PC-3 (cell line): ENCODE measurements at regions not wholly inside any gene's neighbourhood (a gene's known extent, or its start where the extent isn't known, plus 50 kb on each side); places are given as distances from the start of the nearest gene placed in this dataset.
A peak's percentile ranks its signal among the peaks of the same experiment; 100 is the strongest.

Experiments used
- ATAC-seq: fragments of 200-7000 bp; cut with Tn5 transposase; 2 replicates; pipeline ENCODE4 v1.9.1; 2020; ENCODE audit warnings: mild to moderate bottlenecking, moderate library complexity
- BruUV-seq: library from RNA; stranded (reverse); fragments of 400-500 nt; replicated peaks from 2 replicates; lab custom pipeline; 2021; lab: Mats Ljungman, UMichigan
- CTCF ChIA-PET: fragments of 300-600 bp; sonication (Branson Sonifier 250); formaldehyde crosslinking; loops from one replicate; lab custom pipeline; 2022; ENCODE audit warnings: antibody characterized with exemption; lab: Charles Lee
- POLR2A ChIA-PET: fragments of 300-600 bp; sonication (Branson Sonifier 250); formaldehyde crosslinking; loops from one replicate; lab custom pipeline; 2022; ENCODE audit warnings: antibody characterized with exemption; ENCODE audit not compliant: unreplicated experiment; lab: Charles Lee
- DNase-seq: peaks from one replicate; pipeline ENCODE4 v3.0.0-alpha.2; 2015
- H2AFZ ChIP-seq: fragments of 300-600 bp; sonication (generic); 2 replicates; pipeline ENCODE4 v1.6.0; 2016; ENCODE audit warnings: antibody characterized with exemption, low read length
- H3F3A ChIP-seq: fragments of 300-600 bp; sonication (generic); one replicate; pipeline ENCODE4 v1.6.0; 2017; ENCODE audit warnings: antibody characterized with exemption, low read length, control low read depth, mild to moderate bottlenecking; ENCODE audit not compliant: unreplicated experiment
- H3K27ac ChIP-seq: fragments of 300-600 bp; sonication (generic); 2 replicates; pipeline ENCODE4 v1.5.1; 2016; ENCODE audit warnings: mild to moderate bottlenecking, low read length
- H3K27me3 ChIP-seq: fragments of 300-600 bp; sonication (generic); 2 replicates; pipeline ENCODE4 v1.6.1; 2016; ENCODE audit warnings: low read length, mixed read lengths
- H3K36me3 ChIP-seq: fragments of 300-600 bp; sonication (generic); 2 replicates; pipeline ENCODE4 v1.6.1; 2016; ENCODE audit warnings: low read depth, mixed run types, low read length, mixed read lengths
- H3K4me1 ChIP-seq: fragments of 300-600 bp; sonication (generic); 2 replicates; pipeline ENCODE4 v1.5.1; 2016; ENCODE audit warnings: low read length; ENCODE audit not compliant: insufficient read depth
- H3K4me2 ChIP-seq: fragments of 300-600 bp; sonication (generic); 2 replicates; pipeline ENCODE4 v1.6.0; 2016; ENCODE audit warnings: low read length
- H3K4me3 ChIP-seq: fragments of 300-600 bp; sonication (generic); 2 replicates; pipeline ENCODE4 v1.5.1; 2016; ENCODE audit warnings: mild to moderate bottlenecking, low read length, mixed read lengths
- H3K79me2 ChIP-seq: fragments of 300-600 bp; sonication (generic); 2 replicates; pipeline ENCODE4 v1.6.1; 2017; ENCODE audit warnings: low read length, mixed read lengths
- H3K9ac ChIP-seq: fragments of 300-600 bp; sonication (generic); 2 replicates; pipeline ENCODE4 v1.6.0; 2016; ENCODE audit warnings: mild to moderate bottlenecking, low read length
- H3K9me2 ChIP-seq: fragments of 300-600 bp; sonication (generic); replicated peaks from 2 replicates; pipeline ENCODE4 v1.6.1; 2016; ENCODE audit warnings: mixed run types, low read length, mixed read lengths
- H3K9me3 ChIP-seq: fragments of 300-600 bp; sonication (generic); 2 replicates; pipeline ENCODE4 v1.6.1; 2016; ENCODE audit warnings: low read length, mixed read lengths
- H4K20me1 ChIP-seq: fragments of 300-600 bp; sonication (generic); 2 replicates; pipeline ENCODE4 v1.6.1; 2016; ENCODE audit warnings: low read length, mixed read lengths
- EZH2 ChIP-seq: fragments of 300-600 bp; sonication (generic); IDR thresholded peaks from one replicate; pipeline ENCODE4 v1.6.1; 2017; ENCODE audit warnings: antibody characterized with exemption, mild to moderate bottlenecking, low read length; ENCODE audit not compliant: unreplicated experiment
- EZH2phosphoT487 ChIP-seq: fragments of 300-600 bp; sonication (generic); IDR thresholded peaks from 2 replicates; pipeline ENCODE4 v1.6.1; 2018; ENCODE audit warnings: mild to moderate bottlenecking, antibody characterized with exemption, low read length, borderline replicate concordance
- intact Hi-C: fragments of 100-400 bp; cut with micrococcal nuclease; formaldehyde crosslinking; loops from 2 replicates; pipeline ENCODE4 v1.9.0; 2023
- TF ChIP-seq, protein P1 (sequence below): fragments of 300-600 bp; sonication (generic); conservative IDR thresholded peaks from 2 replicates; pipeline ENCODE4 v1.5.1; 2017; ENCODE audit warnings: antibody characterized with exemption, low read depth, mild to moderate bottlenecking, low read length

DNA sequence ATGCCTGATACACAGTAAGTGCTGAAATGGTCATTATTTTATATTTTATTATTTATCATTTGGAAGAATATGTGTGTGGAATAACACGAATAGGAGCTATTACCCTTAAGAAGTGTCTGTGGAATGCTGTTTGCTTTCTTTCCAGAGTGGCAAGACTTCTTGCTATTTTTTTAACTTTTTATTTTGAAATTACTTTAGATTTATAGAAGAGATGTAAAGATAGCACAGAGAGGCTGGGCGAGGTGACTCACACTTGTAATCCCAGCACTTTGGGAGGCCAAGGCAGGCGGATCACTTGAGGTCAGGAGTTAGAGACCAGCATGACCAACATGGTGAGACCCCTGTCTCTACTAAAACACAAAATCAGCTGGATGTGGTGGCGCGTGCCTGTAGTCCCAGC is 58.9 kb upstream of the PAX6 start:
- H2AFZ ChIP-seq: no peak overlapping the region
- intact Hi-C loops: loop anchor here (2.0 to 5.0 kb wide), 4 partner anchors 57 to 473 kb away; partner anchors contain the start of genes ELP4 and IMMP1L
- no peaks in the 10 kb centered on the region for H3K9me2 ChIP-seq
- no peak for TF ChIP-seq EZH2phosphoT487
- ATAC-seq (peak; percentile 36), DNase-seq (peak; percentile 31)
- peaks cover 34% of the 10 kb centered on the region for H3K4me1 ChIP-seq
- no peak overlapping the region for H3K4me2 ChIP-seq
- H3K27me3 ChIP-seq: no peaks in the 10 kb centered on the region
- H3F3A ChIP-seq: no peaks in the 10 kb centered on the region
- no TSS peak for BruUV-seq
- H3K4me3 ChIP-seq: no peak overlapping the region
- no peak overlapping the region for H3K27ac ChIP-seq
- H3K9me3 ChIP-seq: no peaks in the 10 kb centered on the region
- no peaks in the 10 kb centered on the region for H3K79me2 ChIP-seq
- no peaks in the 10 kb centered on the region for H4K20me1 ChIP-seq
- ChIA-PET CTCF (interaction anchor here (0.6 kb wide), 1 partner anchor 9 kb away, joined by 5 read pairs; no protein-coding TSS in a partner anchor), POLR2A (no interaction called here)
- no peak overlapping the region for H3K9ac ChIP-seq
- H3K36me3 ChIP-seq: no peaks in the 10 kb centered on the region

DNA sequence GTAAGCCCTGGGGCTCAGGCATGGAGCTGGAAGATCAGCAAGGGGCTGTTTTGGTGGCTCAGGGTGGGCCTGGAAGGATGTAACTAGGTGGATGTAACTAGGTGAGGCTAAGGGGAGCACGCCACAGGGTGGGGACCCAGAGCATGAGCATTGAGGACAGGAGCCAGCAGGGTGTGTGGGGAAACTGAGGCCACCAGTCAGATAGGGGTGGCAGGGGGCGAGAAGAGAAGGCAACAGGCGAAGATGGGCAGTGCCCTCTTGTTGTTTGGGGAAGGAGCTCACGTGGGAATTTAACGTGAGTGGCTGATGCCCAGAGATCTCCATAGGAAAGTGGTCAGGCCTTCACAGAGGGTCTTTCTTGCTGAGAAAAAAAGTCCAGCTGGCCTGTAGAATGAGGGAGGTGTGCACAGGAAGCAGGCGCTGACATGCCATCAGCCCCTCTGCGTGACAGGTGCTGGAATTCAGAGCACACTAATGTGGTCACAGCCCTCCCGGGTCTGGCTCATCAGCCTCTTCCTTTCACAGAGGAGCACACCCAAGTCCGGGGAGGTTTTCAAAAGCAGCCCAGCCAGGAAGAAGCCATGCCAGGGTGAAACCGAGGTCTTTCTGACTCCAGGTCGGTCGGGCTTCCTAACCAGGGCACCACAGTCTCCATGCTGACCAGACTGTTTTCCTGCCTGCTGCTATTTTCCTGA is 54.6 kb upstream of the PAX6 start:
- ATAC-seq (no peak), DNase-seq (no peak)
- Histone ChIP-seq H3K9me2 (no peaks in the 10 kb centered on the region), H3K79me2 (no peaks in the 10 kb centered on the region), H3K27me3 (no peaks in the 10 kb centered on the region), H3K4me2 (no peak overlapping the region), H3F3A (no peaks in the 10 kb centered on the region), H3K9me3 (no peaks in the 10 kb centered on the region), H4K20me1 (no peaks in the 10 kb centered on the region), H3K9ac (no peak overlapping the region), H3K27ac (no peak overlapping the region), H3K4me3 (no peak overlapping the region), H2AFZ (no peak overlapping the region), H3K4me1 (peaks cover 12% of the 10 kb centered on the region), H3K36me3 (no peaks in the 10 kb centered on the region)
- CTCF ChIA-PET: interaction anchor here (0.5 kb wide), 1 partner anchor 103 kb away, joined by 5 read pairs; no protein-coding TSS in a partner anchor
- TF ChIP-seq, protein P1, sequence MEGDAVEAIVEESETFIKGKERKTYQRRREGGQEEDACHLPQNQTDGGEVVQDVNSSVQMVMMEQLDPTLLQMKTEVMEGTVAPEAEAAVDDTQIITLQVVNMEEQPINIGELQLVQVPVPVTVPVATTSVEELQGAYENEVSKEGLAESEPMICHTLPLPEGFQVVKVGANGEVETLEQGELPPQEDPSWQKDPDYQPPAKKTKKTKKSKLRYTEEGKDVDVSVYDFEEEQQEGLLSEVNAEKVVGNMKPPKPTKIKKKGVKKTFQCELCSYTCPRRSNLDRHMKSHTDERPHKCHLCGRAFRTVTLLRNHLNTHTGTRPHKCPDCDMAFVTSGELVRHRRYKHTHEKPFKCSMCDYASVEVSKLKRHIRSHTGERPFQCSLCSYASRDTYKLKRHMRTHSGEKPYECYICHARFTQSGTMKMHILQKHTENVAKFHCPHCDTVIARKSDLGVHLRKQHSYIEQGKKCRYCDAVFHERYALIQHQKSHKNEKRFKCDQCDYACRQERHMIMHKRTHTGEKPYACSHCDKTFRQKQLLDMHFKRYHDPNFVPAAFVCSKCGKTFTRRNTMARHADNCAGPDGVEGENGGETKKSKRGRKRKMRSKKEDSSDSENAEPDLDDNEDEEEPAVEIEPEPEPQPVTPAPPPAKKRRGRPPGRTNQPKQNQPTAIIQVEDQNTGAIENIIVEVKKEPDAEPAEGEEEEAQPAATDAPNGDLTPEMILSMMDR: no peak
- TF ChIP-seq EZH2phosphoT487 (no peak), EZH2 (no peak)
- intact Hi-C loops: no loop called here
- BruUV-seq: no TSS peak
- POLR2A ChIA-PET: no interaction called here

DNA sequence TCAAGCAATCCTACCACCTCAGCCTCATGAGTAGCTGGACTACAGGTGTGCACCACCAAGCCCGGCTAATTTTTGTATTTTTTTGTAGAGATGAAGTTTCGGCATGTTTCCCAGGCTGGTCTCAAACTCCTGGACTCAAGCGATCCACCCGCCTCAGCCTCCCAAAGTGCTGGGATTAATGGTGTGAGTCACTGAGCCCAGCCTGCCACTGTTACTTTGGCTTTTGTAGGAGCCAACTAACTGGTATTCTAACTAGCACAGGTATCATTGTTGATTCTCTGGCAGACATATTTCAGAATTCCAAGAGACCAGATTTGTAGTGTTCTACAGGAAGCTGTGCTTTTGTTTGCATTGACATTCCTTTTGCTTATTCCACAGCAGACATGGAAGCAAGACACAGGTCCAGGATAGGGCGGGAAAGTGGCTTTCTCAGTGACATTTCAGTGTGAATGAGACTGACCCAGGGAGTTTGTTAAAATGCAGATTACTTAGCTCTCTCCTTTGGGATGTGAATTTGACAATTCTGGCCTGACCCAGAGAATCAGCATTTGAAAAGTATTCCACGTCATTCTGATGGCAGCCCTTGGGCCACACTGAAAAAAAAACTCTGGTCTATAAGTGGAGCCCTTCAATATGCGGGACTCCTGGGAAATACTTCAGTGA is 52.2 kb upstream of the PAX6 start:
- TF ChIP-seq, protein P1: no peak
- TF ChIP-seq EZH2phosphoT487: no peak
- TF ChIP-seq EZH2: no peak
- Histone ChIP-seq H3K4me2 (no peak overlapping the region), H3K36me3 (no peaks in the 10 kb centered on the region), H3K9me3 (no peaks in the 10 kb centered on the region), H3K27me3 (no peaks in the 10 kb centered on the region), H3K4me1 (no peaks in the 10 kb centered on the region), H2AFZ (no peak overlapping the region), H3K9ac (no peak overlapping the region), H4K20me1 (no peaks in the 10 kb centered on the region), H3K27ac (no peak overlapping the region), H3K9me2 (no peaks in the 10 kb centered on the region), H3F3A (no peaks in the 10 kb centered on the region), H3K79me2 (no peaks in the 10 kb centered on the region), H3K4me3 (no peak overlapping the region)
- ATAC-seq (no peak), DNase-seq (no peak)
- intact Hi-C loops: no loop called here
- ChIA-PET POLR2A (no interaction called here), CTCF (no interaction called here)
- no TSS peak for BruUV-seq
